SK-N-MC (cell line): ENCODE measurements at regions not wholly inside any gene's neighbourhood (a gene's known extent, or its start where the extent isn't known, plus 50 kb on each side); places are given as distances from the start of the nearest gene placed in this dataset.

ENCODE experiments used
- EZH2 ChIP-seq: fragments of 200-600 bp; sonication (generic); IDR thresholded peaks from one replicate; pipeline ENCODE4 v1.6.1; 2017; ENCODE audit warnings: antibody characterized with exemption
- FOXP2 ChIP-seq: optimal IDR thresholded peaks from 2 replicates; pipeline ENCODE3; 2011; ENCODE audit warnings: mild to moderate bottlenecking, moderate library complexity; ENCODE audit not compliant: insufficient read depth; ENCODE audit errors: extremely low read length, control extremely low read depth
- POLR2AphosphoS5 ChIP-seq: IDR thresholded peaks from 2 replicates; pipeline ENCODE4 v1.6.1; 2012; ENCODE audit warnings: mild to moderate bottlenecking, low read depth, low read length, borderline replicate concordance

GRCh38 chr5:60526336-60526875, 173.6 kb downstream of the DEPDC1B start:
- TF ChIP-seq EZH2: no peak
- TF ChIP-seq POLR2AphosphoS5: no peak
- TF ChIP-seq FOXP2: no peak
